HG02885 (cell line): ENCODE measurements at regions not wholly inside any gene's neighbourhood (a gene's known extent, or its start where the extent isn't known, plus 50 kb on each side); places are given as distances from the start of the nearest gene placed in this dataset.
A peak's percentile ranks its signal among the peaks of the same experiment; 100 is the strongest.
"Not testable (repeated sequence)": the region's sequence is repeated elsewhere in the genome, so short reads cannot be mapped to it uniquely, and the experiment has no call there.

Source experiments
- ATAC-seq: cut with Tn5 transposase; IDR thresholded peaks from one replicate; pipeline ENCODE4 v1.9.1; 2021; ENCODE audit warnings: mild to moderate bottlenecking; ENCODE audit not compliant: unreplicated experiment, poor library complexity

DNA sequence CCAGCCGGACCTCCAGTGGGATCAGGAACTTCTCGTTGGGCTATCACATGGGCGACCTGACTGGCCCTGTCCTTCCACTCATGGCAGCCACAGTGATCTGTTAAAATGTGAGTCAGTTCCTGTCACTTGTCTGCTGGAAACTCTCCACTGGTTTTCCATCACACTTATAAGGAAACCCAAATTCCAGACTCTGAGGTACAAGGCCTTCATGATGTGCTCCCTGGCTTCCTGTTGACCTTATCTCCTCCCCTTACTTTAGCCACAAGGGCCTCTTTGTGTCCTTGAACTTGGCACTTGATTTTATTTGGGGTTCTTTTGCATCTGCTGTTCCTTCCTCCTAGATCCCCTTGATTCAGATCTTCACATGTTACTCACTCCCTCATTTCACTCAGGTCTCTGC lies 96.8 kb downstream of the TENT5C start:
- no peak for ATAC-seq

DNA sequence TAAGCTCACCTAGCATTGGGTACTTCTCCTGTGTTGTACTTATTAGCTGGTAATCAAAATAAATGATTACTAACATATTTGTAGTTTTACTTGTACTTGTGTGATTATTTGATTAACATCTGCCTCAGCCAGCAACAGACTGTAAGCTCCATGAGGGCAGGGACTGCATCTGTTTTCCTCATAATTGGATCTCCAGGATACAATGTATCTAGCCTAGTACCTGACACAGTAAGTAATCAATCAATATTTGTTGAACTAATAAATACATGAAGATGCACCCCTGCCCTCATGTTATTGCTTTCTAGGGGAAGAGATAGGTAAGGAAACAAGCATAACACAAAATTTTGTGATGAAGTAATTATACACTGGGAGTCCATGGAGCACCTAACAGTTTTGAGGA lies 101.5 kb downstream of the TENT5C start:
- no peak for ATAC-seq

DNA sequence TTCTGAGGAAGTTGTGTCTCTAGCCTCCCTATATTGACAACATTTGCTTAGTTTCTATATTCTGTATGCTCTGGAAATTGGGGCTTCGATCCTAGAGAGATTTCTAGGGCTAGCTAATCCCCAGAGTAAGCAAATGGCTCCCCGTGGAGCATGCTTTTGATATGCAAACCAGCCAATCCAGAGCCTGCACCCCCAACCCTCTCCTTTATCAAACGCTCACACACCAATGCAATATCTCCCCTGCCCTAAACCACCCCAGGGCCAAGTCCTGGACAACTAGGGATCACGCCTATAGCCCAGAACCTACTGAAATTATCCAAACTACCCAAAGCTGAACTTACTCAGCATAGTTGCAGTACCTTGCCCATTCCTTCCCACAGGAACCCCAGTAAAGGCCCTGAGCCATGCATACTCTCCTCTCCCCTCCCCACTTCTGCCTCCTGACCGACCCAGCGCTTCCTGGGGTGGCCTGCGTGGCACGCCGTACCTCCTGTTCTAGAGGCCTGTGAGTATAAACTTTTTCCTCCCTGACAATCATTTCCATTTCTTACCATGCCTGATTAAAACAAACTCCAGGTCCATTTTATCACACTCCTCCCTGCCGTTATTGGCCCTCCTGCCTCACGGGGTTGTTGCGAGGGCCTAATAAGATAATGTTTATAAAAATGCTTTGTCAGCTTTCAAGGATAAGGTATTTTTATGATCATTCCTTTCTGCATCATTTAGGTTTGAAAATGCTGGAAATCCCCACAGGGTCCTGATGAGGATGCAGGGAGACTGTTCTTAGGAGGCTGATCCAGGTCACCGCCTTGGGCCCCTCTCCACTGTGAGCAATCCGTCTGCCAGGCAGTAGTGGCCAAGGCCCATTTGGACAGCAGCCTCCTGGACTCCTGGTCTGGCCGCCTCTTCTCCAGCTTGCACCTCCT lies 102.7 kb downstream of the TENT5C start:
- no peak for ATAC-seq

DNA sequence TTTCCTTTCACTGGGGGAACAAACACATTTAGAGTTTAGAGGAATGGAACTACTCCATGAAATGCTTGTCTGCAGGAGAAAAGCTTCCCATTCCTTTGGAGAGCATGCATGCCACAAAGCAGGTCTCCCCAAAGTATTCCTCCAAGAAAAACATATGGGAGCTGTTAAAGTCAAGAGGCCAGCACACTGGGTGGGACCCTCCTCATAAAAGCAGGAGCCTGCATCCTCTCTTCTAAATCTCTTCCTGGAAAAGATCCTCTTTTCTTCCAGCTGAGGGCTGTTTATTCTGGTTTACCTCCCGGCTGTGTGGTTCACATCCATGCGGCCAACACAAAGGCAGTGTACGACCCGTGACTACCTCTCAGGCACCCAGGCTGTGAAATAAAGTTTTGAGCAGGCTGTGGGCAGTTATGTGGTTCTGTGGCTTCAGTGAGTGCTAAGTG lies 103.4 kb downstream of the TENT5C start:
- no peak for ATAC-seq

DNA sequence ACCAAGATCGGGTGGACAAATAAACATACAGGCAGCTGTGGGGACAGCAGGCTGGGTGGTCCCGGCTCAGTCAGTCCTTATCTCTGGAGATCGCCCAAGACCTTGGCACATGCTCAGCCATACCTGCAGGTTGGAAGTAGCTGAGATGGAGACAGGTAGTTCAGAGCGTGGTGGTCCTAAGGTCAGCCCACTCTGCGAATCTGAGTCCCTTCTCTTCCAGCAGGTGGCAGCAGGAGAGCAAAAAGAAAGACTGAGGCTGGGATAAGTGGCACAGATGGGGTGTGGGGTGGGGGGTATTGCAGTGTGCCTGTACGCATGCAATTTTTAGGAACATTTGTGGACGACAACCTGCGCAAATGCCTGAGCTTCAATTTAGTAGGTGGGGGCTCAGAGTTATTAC lies 104.9 kb downstream of the TENT5C start:
- no peak for ATAC-seq

DNA sequence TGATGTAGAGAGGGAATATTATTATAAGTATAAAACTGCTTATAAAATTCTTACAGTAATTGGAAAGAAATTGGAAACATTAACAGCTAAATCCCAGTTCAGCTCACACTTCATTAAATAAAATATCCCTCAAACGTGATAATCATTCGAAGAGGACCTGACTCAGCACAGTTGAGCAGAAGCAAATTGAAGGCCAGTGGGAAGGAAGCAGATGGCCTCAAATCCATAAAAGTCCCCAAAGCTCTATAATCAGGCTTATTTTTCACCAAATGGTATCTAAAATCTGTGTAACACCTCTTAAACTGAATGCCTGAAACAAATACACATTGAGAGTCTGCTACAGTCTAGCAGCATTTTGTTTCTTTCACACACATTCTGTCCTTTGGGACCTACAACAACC lies 106.8 kb downstream of the TENT5C start:
- no peak for ATAC-seq

DNA sequence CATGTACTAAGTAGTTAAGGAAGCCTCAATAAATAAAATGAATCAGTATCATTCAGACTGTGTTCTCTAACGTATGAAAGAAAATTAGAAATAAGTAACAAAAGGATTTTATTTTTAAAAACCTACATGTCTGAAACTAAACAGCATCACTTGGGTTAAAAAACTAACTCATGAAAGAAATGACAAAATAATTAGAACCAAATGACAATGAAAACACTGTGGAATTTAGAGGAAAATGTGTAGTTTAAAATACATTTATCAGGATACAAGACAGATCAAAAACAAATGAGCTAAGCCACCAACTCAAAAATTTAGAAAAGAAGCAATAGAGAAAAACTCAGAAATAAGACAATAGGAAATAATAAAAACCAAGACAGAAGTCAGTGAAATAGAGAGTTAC lies 108.7 kb downstream of the TENT5C start:
- no peak for ATAC-seq

DNA sequence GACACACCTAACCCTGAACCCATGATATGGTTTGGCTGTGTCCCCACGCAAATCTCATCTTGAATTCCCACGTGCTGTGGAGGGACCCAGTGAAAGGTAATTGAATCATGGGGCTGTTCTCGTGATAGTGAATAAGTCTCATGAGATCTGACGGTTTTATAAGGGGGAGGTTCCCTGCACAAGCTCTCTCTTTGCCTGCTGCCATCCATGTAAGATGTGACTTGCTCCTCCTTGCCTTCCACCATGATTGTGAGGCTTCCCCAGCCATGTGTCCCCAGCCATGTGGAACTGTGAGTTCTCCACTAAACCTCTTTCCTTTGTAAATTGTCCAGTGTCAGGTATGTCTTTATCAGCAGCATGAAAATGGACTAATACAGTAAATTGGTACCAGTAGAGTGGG lies 110.2 kb downstream of the TENT5C start:
- ATAC-seq, result not testable (repeated sequence)

DNA sequence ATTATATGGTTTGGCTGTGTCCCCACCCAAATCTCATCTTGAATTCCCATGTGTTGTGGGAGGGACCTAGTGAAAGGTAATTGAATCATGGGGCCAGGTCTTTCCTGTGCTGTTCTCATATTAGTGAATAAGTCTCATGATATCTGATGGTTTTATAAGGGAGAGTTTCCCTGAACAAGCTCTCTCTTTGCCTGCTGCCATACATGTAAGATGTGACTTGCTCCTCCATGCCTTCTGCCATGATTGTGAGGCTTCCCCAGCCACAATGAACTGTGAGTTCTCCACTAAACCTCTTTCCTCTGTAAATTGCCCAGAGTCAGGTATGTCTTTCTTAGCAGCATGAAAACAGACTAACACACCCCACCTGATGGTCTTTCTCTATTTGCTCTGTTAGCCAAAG lies 112.1 kb downstream of the TENT5C start:
- ATAC-seq, result not testable (repeated sequence)

DNA sequence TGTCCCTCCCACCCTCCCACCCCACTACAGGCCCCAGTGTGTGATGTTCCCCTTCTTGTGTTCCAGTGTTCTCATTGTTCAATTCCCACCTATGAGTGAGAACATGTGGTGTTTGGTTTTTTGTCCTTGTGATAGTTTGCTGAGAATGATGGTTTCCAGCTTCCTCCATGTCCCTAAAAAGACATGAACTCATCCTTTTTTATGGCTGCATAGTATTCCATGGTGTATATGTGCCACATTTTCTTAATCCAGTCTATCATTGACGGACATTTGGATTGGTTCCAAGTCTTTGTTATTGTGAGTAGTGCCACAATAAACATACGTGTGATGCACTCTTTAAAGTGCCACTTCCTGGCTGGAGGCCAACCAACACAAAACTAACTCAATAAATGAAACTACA lies 112.7 kb downstream of the TENT5C start:
- not testable (repeated sequence) for ATAC-seq

DNA sequence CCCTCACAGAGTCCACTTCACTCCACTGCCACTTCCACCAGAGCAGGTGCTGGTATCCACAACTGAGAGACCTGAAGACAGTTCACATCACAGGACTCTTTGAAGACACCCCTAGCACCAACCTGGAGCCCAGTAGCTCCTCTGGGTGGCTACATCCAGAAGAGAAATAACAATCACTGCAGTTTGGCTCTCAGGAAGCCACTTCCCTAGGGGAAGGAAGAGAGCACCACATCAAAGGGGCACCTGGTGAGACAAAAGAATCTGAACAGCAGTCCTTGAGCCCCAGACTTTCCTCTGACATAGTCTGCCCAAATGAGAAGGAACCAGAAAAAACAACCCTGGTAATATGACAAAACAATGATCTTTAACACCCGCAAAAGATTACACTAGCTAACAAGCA lies 113.2 kb downstream of the TENT5C start:
- ATAC-seq, result no peak

DNA sequence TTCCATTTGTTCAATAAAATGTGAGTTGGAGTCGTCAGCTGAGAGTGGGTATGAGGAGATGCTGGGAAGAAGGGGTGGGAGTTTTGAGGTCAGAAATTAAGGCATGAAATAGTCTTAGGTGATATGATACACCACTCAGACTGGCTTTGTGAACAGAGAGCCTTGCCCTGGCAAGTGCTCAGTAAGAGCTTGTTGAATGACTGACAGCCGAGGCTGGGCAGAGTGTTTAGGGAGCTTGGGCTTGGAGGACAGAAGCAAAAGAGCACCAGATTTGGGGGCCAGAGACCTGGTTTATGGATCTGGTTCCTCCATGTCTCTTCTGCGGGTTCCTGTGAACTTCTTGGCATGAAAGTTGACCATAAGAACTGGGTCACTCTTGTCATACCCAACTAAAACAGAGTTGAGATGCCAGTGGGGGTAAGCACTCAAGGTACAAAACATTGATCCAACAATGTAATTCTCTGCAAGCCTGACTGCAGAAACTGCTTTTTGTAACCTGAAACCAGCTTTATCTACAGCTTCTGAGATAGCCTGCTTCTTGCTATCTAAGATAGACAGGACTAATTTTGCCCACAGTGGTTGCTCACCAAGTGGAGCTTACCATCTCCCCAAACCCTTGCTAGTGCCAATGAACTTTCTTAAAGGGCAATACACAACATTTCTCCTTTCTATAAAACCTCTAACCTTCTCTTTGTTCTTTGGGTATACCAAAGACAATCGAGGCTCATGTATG lies 126.4 kb downstream of the TENT5C start:
- ATAC-seq, result no peak

DNA sequence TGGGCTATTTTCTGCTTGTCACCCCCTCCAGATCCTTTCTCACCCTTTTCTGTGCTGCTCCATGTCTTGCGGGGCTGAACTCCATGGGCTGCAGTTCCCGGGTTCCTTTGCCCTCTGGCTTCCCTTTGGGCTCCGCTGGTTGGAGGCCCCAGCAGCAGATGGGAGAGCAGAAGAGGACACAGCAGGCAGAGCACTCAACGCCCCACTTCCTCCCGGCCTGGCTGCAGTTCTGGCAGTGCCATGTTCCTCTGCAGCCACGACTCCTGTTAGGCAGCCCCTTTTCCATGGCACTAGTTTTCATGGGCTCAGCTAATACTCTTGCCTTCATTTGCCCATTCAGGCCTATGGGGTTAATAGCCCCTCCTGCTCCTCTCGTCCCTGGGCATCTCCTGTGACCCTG lies 127.1 kb downstream of the TENT5C start:
- no peak for ATAC-seq

DNA sequence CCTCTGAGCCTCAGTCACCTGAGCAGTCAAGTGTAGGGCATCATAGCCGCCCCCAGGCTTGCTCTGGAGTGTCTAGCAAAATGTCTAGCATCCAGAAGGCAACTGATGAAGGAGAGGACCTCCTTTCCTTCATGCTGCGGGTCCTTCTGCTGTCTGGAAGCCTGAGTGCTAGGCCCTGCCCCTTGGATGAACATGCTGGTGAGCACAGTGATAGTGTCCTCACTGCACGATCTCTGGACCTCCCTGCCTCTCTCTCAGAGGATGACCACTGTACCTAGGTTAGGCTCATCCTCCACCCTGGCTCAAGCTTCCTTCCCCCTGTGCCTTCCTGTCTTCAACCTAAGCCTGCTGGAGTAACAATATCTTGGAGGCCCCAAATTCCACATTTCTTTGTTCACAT lies 128.6 kb downstream of the TENT5C start:
- ATAC-seq, result no peak

DNA sequence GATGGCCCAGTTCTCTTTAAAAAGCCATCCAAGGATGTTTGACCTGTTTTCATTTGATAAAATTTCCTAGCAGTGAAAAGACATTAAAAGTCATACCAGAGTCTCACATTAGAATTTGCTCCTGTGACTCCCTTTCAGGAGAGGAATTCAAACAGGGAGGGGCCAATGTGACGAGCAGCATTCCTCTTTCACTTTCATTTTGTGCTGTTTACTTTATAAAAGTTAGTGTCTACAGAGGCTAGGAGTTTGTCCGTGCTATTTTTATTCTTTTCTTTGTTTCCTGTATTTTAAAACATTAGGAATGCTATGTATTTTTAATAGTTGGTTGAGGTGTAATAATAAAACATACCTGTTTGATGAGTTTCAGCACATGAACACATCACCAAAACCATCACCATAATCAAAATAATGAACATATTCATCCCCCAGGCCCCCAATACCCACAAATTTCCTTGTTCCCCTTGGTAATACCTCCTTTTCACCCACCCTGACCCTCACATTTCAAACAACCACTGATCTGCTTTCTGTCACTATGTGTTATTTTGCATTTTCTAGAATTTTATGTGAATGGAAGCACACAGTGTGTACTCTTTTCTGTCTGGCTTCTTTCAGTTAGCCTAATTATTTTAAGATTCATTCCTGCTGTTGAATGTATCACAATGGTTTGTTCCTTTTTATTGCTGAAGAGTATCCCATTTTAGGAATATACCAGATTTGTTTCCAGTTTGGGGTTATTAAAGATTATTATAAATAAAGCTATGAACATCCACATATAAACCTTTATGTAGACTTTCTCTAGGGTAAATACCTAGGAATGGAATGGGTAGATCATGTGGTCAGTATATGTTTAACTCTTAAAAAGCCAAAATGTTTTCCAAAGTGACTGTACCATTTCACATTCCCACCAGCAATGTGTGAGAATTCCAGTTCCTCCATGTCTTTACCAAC lies 129.5 kb downstream of the TENT5C start:
- peak; percentile 69 for ATAC-seq

DNA sequence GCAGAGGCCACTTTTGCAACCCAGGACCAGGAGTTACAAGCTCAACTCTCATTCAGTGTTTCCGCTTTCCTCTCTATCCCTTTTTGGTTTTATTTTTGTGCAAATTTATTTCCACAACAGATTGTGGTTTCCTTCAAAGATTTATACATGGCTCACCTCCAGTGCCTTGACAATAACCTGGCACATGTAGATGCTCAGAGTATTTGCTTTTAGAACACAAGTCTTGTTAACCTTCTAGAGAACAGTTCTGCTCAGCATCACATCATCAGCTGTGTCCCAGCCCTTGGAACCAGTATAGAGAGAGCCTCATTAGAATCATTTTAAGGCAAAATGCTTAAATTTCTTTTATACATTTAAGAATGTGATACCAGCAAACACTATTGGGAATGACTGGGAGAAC lies 133.7 kb downstream of the TENT5C start:
- ATAC-seq, result no peak

DNA sequence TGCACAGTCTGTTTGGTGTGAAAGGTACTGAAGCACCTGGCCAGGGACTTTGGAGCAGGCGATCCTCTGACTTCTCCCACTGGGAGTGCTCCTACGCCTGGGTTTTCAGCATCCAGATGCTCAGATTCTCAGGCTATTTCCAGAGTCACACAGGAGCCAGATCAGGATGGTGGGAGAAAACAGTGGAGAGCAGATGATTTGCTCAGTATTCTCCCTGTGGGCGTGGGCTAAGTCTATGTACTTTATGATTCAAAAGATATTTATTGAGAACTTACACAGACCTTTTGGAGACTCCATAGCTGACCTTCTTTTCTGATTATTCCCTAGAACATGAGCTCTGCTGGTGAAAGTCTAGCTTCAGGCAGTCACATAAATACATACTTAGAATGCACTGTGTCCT lies 134.6 kb downstream of the TENT5C start:
- no peak for ATAC-seq

DNA sequence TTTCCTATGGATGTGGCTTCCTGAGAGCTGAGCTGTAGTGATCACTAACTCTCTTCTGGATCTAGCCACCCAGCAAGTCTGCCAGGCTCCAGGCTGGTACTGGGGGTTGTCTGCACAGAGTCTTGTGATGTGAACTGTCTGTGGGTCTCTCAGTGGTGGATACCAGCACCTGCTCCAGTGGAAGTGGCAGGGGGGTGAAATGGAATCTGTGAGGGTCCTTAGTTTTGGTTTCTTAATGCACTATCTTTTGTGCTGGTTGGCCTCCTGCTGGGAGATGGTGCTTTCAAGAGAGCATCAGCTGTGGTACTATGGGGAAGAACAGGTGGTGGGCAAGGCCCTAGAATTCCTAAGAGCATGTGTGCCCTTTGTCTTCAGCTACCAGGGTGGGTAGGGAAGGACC lies 140.7 kb downstream of the TENT5C start:
- not testable (repeated sequence) for ATAC-seq

DNA sequence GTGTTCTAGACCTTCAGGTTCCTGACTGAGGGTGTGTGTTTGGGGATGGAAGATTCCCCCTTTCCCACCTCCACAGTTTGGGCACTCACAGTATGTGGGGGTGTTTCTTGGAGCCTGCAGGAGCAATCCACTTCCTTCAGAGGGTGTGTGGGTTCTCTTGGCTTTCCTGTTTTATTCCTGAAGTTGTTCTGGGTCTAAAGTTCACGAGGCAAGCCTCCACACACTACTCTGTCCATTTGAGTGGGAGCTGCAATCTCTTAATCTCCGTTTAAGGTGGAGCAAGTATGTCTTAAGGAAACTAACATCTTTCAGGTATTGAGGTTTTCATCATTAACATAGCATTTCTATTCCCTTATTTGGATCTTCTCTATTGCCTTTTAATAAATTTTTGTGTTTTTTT lies 141.8 kb downstream of the TENT5C start:
- ATAC-seq, result no peak

DNA sequence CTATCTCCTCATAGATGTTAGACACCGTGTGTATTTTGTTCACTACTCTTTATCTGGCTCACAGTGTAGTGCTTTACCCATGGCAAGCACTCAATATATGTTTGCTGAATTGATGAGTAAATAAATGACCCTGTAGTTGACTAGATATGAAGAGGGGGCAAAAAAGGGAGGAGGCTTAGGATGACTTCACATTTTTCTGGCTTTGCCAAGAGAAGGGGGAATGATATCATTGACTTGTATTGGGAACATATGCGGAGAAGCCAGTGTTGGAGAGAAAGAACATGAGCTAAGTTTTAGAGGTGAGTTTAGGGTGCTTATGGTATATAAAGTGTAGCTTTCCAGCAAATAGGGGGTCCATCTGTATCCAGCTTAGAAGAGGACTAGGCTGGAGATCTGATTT lies 145.5 kb downstream of the TENT5C start:
- no peak for ATAC-seq
